Activated B cell treated with CpG ODN at 0.5 μM for 24 hours (primary cell): ENCODE measurements at regions not wholly inside any gene's neighbourhood (a gene's known extent, or its start where the extent isn't known, plus 50 kb on each side); places are given as distances from the start of the nearest gene placed in this dataset.

Experiments
- ATAC-seq: fragments of 200-7000 bp; cut with Tn5 transposase; one replicate; pipeline ENCODE4 v1.10.0; 2021; ENCODE audit warnings: low read depth, mild to moderate bottlenecking, moderate library complexity
- CTCF ChIA-PET: fragments of 350-600 bp; sonication (Branson Sonifier 250); formaldehyde crosslinking; loops from one replicate; lab custom pipeline; 2021; ENCODE audit warnings: antibody characterized with exemption; lab: Charles Lee
- POLR2A ChIA-PET: fragments of 350-600 bp; sonication (Branson Sonifier 250); formaldehyde crosslinking; loops from one replicate; lab custom pipeline; 2021; ENCODE audit warnings: antibody characterized with exemption; lab: Charles Lee
- DNase-seq: peaks from one replicate; pipeline ENCODE4 v3.0.0; 2022
- H3K27ac Mint-ChIP-seq: one replicate; pipeline ENCODE4 v1.8.0; 2020; ENCODE audit warnings: mixed read lengths
- H3K27me3 Mint-ChIP-seq: one replicate; pipeline ENCODE4 v1.8.0; 2021; ENCODE audit warnings: mixed read lengths
- H3K36me3 Mint-ChIP-seq: one replicate; pipeline ENCODE4 v1.8.0; 2021; ENCODE audit warnings: low read depth, mixed read lengths
- H3K4me1 Mint-ChIP-seq: one replicate; pipeline ENCODE4 v1.8.0; 2021; ENCODE audit warnings: mixed read lengths
- H3K4me3 Mint-ChIP-seq: one replicate; pipeline ENCODE4 v1.8.0; 2020; ENCODE audit warnings: mild to moderate bottlenecking, mixed read lengths
- H3K9me3 Mint-ChIP-seq: one replicate; pipeline ENCODE4 v1.8.0; 2020; ENCODE audit warnings: mixed read lengths
- CTCF ChIP-seq: fragments of 200-600 bp; IDR thresholded peaks from one replicate; pipeline ENCODE4 v1.8.0; 2022; ENCODE audit warnings: antibody characterized with exemption, mild to moderate bottlenecking
- intact Hi-C: fragments of 100-400 bp; cut with micrococcal nuclease; formaldehyde crosslinking; loops from one replicate; pipeline ENCODE4 v1.15.1; 2024

DNA sequence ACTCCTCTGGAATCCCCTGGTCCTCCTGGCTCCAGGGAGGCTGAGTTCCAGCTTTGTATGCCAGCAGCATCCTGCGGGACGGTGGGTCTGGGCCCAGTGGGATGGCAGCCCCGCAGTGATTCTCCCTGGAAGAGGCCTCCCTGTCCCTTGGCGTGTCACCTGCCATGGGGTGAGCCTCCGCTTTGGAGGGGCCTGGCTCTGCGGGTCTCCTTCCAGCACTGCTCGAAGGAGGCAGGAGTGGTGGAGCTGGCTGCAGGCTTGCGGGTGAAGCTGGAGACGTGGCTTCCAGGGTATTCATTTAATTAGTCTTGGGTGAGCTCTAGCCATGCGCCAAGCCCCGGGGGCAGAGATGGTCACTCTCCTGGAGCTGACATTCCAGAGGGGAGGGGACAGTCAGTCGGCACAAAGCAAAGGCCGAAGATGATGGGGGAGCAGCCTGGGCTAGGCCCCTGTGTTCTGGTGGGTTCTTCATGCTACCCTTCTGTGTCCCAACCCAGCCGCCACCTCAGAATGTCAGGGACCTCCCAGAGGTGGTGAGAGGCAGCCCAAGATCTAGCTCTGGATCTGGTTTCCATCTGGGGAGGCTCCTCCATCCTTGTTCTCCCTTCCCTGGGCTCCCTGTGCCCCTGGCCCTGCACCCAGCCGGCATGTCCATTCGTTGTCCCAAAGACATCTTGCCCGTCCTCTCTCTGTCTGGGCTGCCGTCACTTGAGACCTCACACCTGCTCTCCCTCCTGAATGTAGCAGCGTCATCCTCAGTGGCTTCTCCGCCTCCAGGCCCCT, 1332.5 kb downstream of the BRD1 start:
- no peak overlapping the region for H3K4me3 Mint-ChIP-seq
- ChIA-PET CTCF (no interaction called here), POLR2A (no interaction called here)
- TF ChIP-seq CTCF, result no peak
- intact Hi-C loops, result loop anchor here (5.0 kb wide), 1 partner anchor 1043 kb away; no protein-coding TSS in a partner anchor
- H3K27me3 Mint-ChIP-seq, result peaks cover 43% of the 10 kb centered on the region
- no peak for ATAC-seq
- H3K4me1 Mint-ChIP-seq, result peaks cover 7% of the 10 kb centered on the region
- no peak overlapping the region for H3K27ac Mint-ChIP-seq
- no peaks in the 10 kb centered on the region for H3K9me3 Mint-ChIP-seq
- no peaks in the 10 kb centered on the region for H3K36me3 Mint-ChIP-seq
- DNase-seq, result no peak

DNA sequence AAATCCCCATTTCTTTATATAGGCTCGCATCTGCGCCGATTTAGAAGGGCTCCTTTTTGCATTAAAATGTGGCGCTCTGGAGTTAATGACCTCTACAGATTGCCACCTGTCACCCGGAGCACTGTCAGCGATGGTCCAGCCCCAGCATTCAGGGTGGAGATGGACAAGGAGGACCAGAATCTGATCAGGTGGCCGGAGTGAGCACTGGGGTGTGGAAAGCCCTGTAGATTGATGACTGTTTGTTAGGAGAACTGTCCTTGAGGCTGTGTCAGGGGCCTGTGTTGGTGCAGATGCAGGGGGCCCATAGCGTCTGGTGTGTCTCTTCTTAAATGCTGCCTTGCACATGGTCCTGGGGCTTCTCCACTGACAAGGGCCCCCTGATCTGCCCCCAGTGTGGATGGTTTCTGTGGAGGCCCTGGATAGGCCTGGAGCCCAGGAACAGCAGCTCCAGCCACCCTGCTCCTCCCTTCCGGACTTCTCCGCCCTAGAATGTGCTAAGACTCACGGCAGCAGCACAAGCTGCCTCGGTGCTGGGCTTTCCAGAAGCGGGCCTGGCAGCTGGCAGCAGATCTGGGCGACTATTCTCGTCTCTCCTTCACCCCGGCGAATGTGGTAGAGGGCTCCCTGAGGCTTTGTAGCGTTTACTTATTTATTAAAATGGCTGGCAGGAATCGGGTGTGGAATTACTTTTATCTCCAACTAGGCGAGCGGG, 1333.3 kb downstream of the BRD1 start:
- no peak for TF ChIP-seq CTCF
- intact Hi-C loops, result loop anchor here (5.0 kb wide), 1 partner anchor 1042 kb away; no protein-coding TSS in a partner anchor
- no peak for ATAC-seq
- H3K36me3 Mint-ChIP-seq, result no peaks in the 10 kb centered on the region
- H3K27ac Mint-ChIP-seq, result no peak overlapping the region
- H3K4me1 Mint-ChIP-seq, result peaks cover 7% of the 10 kb centered on the region
- H3K9me3 Mint-ChIP-seq, result no peaks in the 10 kb centered on the region
- H3K4me3 Mint-ChIP-seq, result no peak overlapping the region
- ChIA-PET CTCF (interaction anchor here (3.7 kb wide), 1 partner anchor 1280 kb away, joined by 38 read pairs; no protein-coding TSS in a partner anchor), POLR2A (no interaction called here)
- no peak for DNase-seq
- H3K27me3 Mint-ChIP-seq, result peaks cover 43% of the 10 kb centered on the region

- intact Hi-C loops, result loop anchor here (2.0 to 5.0 kb wide), 4 partner anchors 651 to 1755 kb away; partner anchors contain the start of gene CERK
- ATAC-seq, result no peak
- Mint-ChIP-seq H3K27me3 (peaks cover 44% of the 10 kb centered on the region), H3K27ac (no peak overlapping the region), H3K4me3 (no peak overlapping the region), H3K4me1 (peaks cover 7% of the 10 kb centered on the region), H3K36me3 (no peaks in the 10 kb centered on the region), H3K9me3 (no peaks in the 10 kb centered on the region)
- DNase-seq, result no peak
- ChIA-PET CTCF (interaction anchor here (1.3 to 3.7 kb wide), 2 partner anchors 651 to 1280 kb away, joined by 4 to 38 read pairs; no protein-coding TSS in a partner anchor), POLR2A (no interaction called here)
- no peak for TF ChIP-seq CTCF
Observed at GRCh38 chr22:48493733-48494132, 1333.9 kb downstream of the BRD1 start.

- Mint-ChIP-seq H3K36me3 (no peaks in the 10 kb centered on the region), H3K27me3 (peaks cover 54% of the 10 kb centered on the region), H3K27ac (no peak overlapping the region), H3K4me3 (no peak overlapping the region), H3K9me3 (no peaks in the 10 kb centered on the region), H3K4me1 (peaks cover 7% of the 10 kb centered on the region)
- DNase-seq (peak; percentile 32), ATAC-seq (peak; percentile 71)
- TF ChIP-seq CTCF, result peak; percentile 26
- CTCF ChIA-PET, result interaction anchor here (0.8 to 3.7 kb wide), 7 partner anchors 48 to 1689 kb away, joined by 3 to 38 read pairs (median 3); no protein-coding TSS in a partner anchor
- intact Hi-C loops, result loop anchor here (1.0 to 5.0 kb wide), 5 partner anchors 650 to 1754 kb away; partner anchors contain the start of gene CERK
- POLR2A ChIA-PET, result no interaction called here
Observed at GRCh38 chr22:48492366-48493320, 1335.0 kb downstream of the BRD1 start.
